Breast epithelium (tissue), 3 donors: ENCODE measurements at regions not wholly inside any gene's neighbourhood (a gene's known extent, or its start where the extent isn't known, plus 50 kb on each side); places are given as distances from the start of the nearest gene placed in this dataset.

Experiments used
- POLR2A ChIP-seq: fragments of 450-650 bp; IDR thresholded peaks from one replicate; pipeline ENCODE4 v1.6.1; 2016; ENCODE audit warnings: antibody characterized with exemption, mild to moderate bottlenecking, moderate library complexity
- POLR2AphosphoS5 ChIP-seq, 3 donors: sonication (generic); formaldehyde crosslinking; IDR thresholded peaks; one replicate each; pipeline ENCODE4 v1.6.1; 2017; ENCODE audit warnings: antibody characterized with exemption in 3 of 3
- TF ChIP-seq, protein P1 (sequence below), 3 donors: fragments of 450-650 bp; IDR thresholded peaks; one replicate each; pipeline ENCODE4 v1.5.1; 2016 to 2017; ENCODE audit warnings: antibody characterized with exemption in 3 of 3, mild to moderate bottlenecking in 3 of 3, moderate library complexity in 3 of 3

DNA sequence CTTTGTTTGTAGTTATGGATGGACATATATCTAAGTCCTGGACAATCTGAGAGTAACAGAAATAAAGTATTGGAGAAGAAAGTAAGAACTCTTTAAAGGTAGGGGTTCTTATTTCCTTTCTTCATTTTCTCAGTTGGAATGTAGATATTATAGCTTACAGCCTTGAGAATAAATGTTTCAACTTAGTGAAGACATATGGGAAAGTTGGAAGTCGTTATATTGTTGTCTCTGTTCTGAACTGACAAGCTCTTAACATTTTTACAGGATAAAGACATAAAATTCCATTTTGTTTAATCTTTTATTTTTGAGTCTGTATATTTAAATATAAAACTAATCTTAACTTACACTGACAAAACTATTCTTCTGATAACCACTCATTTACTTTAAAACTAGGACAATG is 2187.5 kb upstream of the ACO1 start:
- TF ChIP-seq, protein P1, sequence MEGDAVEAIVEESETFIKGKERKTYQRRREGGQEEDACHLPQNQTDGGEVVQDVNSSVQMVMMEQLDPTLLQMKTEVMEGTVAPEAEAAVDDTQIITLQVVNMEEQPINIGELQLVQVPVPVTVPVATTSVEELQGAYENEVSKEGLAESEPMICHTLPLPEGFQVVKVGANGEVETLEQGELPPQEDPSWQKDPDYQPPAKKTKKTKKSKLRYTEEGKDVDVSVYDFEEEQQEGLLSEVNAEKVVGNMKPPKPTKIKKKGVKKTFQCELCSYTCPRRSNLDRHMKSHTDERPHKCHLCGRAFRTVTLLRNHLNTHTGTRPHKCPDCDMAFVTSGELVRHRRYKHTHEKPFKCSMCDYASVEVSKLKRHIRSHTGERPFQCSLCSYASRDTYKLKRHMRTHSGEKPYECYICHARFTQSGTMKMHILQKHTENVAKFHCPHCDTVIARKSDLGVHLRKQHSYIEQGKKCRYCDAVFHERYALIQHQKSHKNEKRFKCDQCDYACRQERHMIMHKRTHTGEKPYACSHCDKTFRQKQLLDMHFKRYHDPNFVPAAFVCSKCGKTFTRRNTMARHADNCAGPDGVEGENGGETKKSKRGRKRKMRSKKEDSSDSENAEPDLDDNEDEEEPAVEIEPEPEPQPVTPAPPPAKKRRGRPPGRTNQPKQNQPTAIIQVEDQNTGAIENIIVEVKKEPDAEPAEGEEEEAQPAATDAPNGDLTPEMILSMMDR (IDR thresholded peaks at IDR 0.05), result no peak
- TF ChIP-seq POLR2A (no peak), POLR2AphosphoS5 (IDR thresholded peaks at IDR 0.05) (no peak)
